Activated T-helper 2 cell treated with anti-CD3 and anti-CD28 coated beads, Interferon-gamma antibody, Interleukin-2, Interleukin-4, amounts not matched to agents 10 μg/mL and 5 μg/mL and 100 μg/mL, durations not matched to agents 14 hours and 24 hours and 36 hours (primary cell): ENCODE measurements at regions not wholly inside any gene's neighbourhood (a gene's known extent, or its start where the extent isn't known, plus 50 kb on each side); places are given as distances from the start of the nearest gene placed in this dataset.

Experiments used
- DNase-seq: peaks from one replicate; pipeline ENCODE4 v3.0.0; 2021; ENCODE audit warnings: low spot score
- H3K27ac Mint-ChIP-seq: one replicate; pipeline ENCODE4 v1.8.0; 2021; ENCODE audit warnings: mixed read lengths
- H3K27me3 Mint-ChIP-seq: one replicate; pipeline ENCODE4 v1.8.0; 2021; ENCODE audit warnings: low read depth, mixed read lengths
- H3K36me3 Mint-ChIP-seq: one replicate; pipeline ENCODE4 v1.8.0; 2021; ENCODE audit warnings: low read depth, mixed read lengths
- H3K4me1 Mint-ChIP-seq: one replicate; pipeline ENCODE4 v1.8.0; 2021; ENCODE audit warnings: low read depth, mixed read lengths
- H3K4me3 Mint-ChIP-seq: one replicate; pipeline ENCODE4 v1.8.0; 2021; ENCODE audit warnings: low read depth, mild to moderate bottlenecking, moderate library complexity, mixed read lengths
- H3K9me3 Mint-ChIP-seq: one replicate; pipeline ENCODE4 v1.8.0; 2021; ENCODE audit warnings: mixed read lengths
- intact Hi-C: fragments of 100-400 bp; cut with micrococcal nuclease; formaldehyde crosslinking; loops from one replicate; pipeline ENCODE4 v1.15.1; 2023

DNA sequence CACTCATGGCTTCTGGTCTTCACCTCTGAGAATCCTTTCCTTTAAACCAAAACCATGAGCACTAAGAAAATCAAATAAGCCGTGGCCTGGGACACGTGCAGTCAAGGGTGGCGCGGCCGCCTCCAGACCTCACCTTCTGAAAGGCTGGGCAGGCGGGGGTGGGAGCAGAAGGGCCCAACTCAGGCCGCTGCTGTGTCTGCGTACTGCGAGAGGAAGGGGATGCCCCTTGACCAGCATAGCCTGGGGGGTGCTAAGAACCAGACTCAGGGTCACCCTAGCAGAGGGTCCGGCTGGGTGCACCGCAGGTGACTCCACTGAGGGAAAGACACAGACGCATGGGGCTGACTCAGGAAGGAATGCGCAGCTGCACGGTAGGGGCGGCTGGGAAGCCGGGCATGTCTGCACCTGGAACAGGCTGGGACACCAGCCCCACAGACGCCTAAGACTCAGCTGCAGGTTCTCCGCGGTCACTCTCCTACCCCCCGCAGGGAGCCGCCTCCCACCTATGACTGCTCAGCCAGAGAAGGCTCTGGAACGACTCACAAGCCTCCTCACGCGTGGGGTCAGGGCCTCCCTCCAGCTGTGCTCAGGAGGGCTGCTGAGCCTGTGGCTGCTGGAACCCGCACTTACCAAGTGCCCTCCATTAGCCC, 432.4 kb upstream of the MYT1L start:
- intact Hi-C loops: no loop called here
- H3K27me3 Mint-ChIP-seq: no peaks in the 10 kb centered on the region
- no peak overlapping the region for H3K27ac Mint-ChIP-seq
- no peak for DNase-seq
- no peaks in the 10 kb centered on the region for H3K4me1 Mint-ChIP-seq
- no peaks in the 10 kb centered on the region for H3K36me3 Mint-ChIP-seq
- H3K4me3 Mint-ChIP-seq: no peak overlapping the region
- no peaks in the 10 kb centered on the region for H3K9me3 Mint-ChIP-seq

DNA sequence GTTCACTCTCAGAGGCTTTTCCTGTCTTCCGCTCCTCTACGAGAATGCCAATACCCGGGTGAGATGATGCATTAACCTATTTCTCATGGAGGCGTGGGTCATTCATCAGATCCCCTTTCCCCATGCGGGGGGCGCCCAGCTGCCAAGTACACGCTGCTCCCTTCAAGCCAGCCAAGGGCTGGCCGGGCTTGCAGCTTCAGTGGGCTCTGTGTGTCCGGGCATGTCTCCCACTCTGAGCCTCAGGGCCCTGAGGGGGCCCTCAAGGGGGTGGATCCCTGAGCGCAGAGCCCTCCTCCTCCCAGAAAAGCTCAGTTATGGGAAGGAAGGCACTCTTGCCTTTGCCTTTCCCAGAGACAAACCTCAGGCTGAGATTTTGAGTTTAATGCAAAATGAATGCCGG, 431.8 kb upstream of the MYT1L start:
- no peak for DNase-seq
- H3K4me1 Mint-ChIP-seq: no peaks in the 10 kb centered on the region
- no peak overlapping the region for H3K4me3 Mint-ChIP-seq
- no peaks in the 10 kb centered on the region for H3K9me3 Mint-ChIP-seq
- intact Hi-C loops: no loop called here
- H3K27me3 Mint-ChIP-seq: no peaks in the 10 kb centered on the region
- H3K27ac Mint-ChIP-seq: no peak overlapping the region
- no peaks in the 10 kb centered on the region for H3K36me3 Mint-ChIP-seq

DNA sequence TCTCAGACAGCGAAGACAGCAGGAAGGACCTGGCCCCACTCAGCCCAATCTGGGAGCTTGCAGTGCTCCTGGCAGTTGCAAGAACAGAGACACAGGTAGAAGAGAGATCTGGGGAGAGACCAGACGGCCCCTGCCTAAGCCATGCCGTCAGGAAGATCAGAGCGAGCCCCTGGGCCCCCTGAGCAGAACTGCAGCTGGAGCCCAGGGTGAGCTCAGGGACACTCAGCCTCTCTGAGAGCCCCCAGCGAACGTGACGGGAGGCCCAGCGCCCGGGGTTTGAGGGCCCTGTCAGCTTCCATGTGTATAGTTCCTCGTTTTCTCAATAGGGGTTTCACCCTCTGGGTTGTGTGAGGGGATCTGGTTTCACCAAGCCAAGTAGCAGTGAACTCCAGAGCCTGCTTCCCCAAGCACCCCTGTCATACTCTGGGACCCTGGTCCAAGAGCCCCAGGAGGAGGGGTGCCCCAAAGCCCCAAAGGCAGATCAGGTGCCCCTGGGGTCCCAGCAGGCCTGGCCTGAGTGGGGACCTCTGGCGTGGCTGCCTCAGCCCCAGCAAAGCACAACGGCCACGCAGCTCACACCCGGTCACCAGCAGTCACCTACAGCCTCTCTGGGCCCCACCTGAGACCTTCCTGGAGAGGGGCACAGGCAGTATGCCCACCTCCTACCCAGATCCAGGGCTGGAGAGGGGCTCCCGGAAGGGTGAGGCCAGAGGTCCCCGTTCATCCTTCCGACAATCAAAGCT, 431.3 kb upstream of the MYT1L start:
- intact Hi-C loops: no loop called here
- H3K27ac Mint-ChIP-seq: no peak overlapping the region
- no peak overlapping the region for H3K4me3 Mint-ChIP-seq
- no peaks in the 10 kb centered on the region for H3K36me3 Mint-ChIP-seq
- no peak for DNase-seq
- H3K4me1 Mint-ChIP-seq: no peaks in the 10 kb centered on the region
- H3K9me3 Mint-ChIP-seq: no peaks in the 10 kb centered on the region
- no peaks in the 10 kb centered on the region for H3K27me3 Mint-ChIP-seq

DNA sequence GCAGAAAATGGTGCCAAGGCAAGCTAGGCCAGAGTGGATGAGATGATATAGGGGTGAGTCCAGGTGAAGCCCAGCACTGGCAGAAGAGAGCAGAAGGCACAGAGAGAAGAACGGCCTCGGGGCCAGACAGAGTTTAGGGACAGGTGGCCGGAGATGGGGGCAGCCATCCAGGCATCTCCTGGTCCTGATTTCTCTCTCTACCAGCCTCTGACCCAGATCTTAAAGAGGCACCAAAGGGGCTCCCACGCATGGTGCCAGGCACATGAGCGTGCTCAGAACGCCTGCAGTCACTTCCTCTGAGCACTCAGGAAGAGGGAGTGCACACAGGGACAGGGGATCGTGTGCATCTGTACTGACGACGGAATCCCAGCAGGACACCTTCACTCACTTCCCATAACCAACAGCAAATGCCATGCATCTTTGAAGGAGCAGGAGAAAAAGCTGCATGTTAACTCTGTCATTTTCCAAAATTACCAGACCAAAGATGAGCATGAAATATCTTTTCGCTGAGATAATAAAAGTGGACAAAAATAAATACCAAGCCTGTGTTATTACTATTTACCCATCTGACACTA, 427.8 kb upstream of the MYT1L start:
- Mint-ChIP-seq H3K36me3 (no peaks in the 10 kb centered on the region), H3K27ac (no peak overlapping the region), H3K4me1 (no peaks in the 10 kb centered on the region), H3K27me3 (no peaks in the 10 kb centered on the region), H3K9me3 (peaks cover 4% of the 10 kb centered on the region), H3K4me3 (no peak overlapping the region)
- no peak for DNase-seq
- intact Hi-C loops: no loop called here

DNA sequence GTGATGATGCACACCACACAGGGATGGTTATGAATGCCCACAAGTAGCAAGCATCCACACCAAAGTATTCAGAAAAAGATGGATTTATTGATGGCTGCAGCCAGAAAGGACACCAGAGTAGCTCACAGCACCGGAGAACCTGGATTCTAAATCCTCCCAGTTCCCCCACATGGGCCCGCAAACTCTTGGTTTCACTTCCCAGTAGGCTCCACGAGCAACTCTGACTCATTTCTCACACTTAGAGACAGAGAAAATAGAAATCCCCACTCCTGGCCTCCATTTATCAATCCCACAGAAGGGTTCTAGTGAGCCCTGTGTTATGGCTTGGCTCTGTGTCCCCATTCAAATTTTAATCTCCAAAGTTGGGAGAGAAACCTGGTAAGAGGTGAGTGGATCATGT, 426.7 kb upstream of the MYT1L start:
- Mint-ChIP-seq H3K27ac (no peak overlapping the region), H3K36me3 (no peaks in the 10 kb centered on the region)
- intact Hi-C loops: no loop called here

DNA sequence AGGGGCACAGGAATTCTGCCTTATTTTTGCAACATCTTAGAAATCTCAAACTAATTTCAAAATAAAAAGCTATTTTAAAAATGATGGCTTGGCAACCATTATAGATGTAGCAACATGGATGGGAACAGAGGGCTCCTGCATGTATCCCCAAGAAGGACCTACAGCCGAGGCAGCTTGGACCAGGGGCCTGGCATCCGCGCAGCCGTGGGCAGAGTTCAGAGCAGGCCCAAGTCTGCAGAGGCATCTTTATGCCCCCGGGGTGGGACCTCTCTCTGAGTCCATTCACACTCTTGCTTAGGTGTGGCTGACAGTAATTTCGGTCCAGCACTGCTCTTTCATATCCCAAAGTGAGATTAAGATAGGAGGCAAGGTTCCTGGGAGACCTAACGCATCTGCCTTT, 425.8 kb upstream of the MYT1L start:
- no peaks in the 10 kb centered on the region for H3K4me1 Mint-ChIP-seq
- no peaks in the 10 kb centered on the region for H3K36me3 Mint-ChIP-seq
- intact Hi-C loops: no loop called here
- no peaks in the 10 kb centered on the region for H3K27me3 Mint-ChIP-seq
- no peak for DNase-seq
- no peak overlapping the region for H3K27ac Mint-ChIP-seq
- peaks cover 16% of the 10 kb centered on the region for H3K9me3 Mint-ChIP-seq
- no peak overlapping the region for H3K4me3 Mint-ChIP-seq

More for the DNA sequence above, 426.7 kb upstream of the MYT1L start:
- Mint-ChIP-seq H3K4me3 (no peak overlapping the region), H3K9me3 (peaks cover 15% of the 10 kb centered on the region), H3K27me3 (no peaks in the 10 kb centered on the region), H3K4me1 (no peaks in the 10 kb centered on the region)
- DNase-seq: no peak

DNA sequence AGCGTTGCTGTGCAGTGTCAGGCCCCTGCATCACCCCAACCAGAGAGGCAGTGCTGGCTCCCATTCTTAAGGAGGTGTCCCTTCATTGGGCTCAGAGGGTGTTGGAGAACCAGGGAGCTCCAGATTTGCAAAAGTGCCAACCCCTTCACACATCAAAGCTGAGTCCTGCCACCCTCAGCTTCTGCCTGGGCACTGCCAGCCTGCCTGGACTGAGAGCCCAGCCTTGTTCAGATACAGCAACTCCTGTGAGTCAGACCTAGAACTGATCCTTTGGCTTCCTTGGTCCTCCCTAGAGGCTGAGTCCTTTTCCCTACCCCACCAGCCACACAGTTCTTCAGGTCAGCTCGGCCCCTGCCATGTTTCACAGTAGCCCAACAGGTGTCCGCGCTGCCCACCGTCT, 424.9 kb upstream of the MYT1L start:
- Mint-ChIP-seq H3K4me3 (no peak overlapping the region), H3K27ac (no peak overlapping the region), H3K36me3 (no peaks in the 10 kb centered on the region), H3K9me3 (peaks cover 22% of the 10 kb centered on the region), H3K4me1 (no peaks in the 10 kb centered on the region), H3K27me3 (no peaks in the 10 kb centered on the region)
- DNase-seq: no peak
- intact Hi-C loops: no loop called here

DNA sequence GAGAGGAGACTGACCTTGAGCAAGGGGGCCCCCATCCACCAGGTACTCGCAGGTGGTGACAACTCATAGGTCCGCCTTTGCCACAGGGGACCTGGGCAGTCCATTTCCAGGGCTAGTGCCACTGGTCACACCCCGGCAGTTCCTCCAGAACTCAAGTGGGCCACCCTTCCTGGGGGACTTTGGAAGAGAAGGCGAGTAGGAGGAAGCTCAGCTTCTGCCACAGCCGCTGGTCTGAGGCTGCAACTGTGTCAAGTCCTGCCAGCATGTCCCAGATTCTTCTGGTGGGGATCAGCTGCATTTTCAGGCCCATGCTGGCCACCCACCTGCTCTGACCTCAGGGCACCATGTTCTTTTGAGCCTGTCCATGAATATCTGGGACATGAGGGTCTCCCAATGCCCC, 423.9 kb upstream of the MYT1L start:
- Mint-ChIP-seq H3K4me3 (no peak overlapping the region), H3K9me3 (peaks cover 26% of the 10 kb centered on the region), H3K27me3 (no peaks in the 10 kb centered on the region), H3K27ac (no peak overlapping the region), H3K4me1 (no peaks in the 10 kb centered on the region), H3K36me3 (no peaks in the 10 kb centered on the region)
- DNase-seq: no peak
- intact Hi-C loops: no loop called here

DNA sequence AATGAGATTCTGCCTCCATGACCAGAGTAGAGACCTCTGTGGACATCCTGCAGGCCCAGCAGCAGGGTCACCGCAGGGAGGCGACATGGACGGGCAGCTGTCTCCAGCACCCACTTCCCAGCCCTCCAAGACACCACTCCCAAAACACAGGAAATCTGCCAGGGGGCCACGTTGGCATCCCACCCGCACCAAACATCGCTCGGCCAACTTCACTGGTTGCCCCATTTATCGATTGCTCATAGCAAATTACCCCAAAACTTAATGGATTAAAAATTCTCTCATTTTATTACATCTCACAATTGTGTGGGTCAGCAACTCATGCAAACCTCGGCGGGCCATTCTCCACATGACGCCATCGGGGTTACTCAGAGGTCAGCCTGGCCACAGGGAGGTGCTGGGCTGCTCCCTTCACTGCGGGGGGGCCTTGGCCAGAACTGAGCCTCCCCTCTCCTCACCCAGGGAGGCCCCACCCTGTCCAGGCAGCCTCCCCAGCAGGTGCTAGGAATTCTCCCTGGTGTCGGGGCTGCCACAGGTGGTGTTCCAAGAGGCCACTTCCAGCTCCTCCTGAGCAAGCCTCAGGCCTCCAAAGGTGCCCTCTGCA, 420.7 kb upstream of the MYT1L start:
- no peak overlapping the region for H3K27ac Mint-ChIP-seq
- H3K4me1 Mint-ChIP-seq: no peaks in the 10 kb centered on the region
- intact Hi-C loops: no loop called here
- H3K9me3 Mint-ChIP-seq: peaks cover 27% of the 10 kb centered on the region
- no peak overlapping the region for H3K4me3 Mint-ChIP-seq
- DNase-seq: no peak
- H3K27me3 Mint-ChIP-seq: no peaks in the 10 kb centered on the region
- no peaks in the 10 kb centered on the region for H3K36me3 Mint-ChIP-seq

DNA sequence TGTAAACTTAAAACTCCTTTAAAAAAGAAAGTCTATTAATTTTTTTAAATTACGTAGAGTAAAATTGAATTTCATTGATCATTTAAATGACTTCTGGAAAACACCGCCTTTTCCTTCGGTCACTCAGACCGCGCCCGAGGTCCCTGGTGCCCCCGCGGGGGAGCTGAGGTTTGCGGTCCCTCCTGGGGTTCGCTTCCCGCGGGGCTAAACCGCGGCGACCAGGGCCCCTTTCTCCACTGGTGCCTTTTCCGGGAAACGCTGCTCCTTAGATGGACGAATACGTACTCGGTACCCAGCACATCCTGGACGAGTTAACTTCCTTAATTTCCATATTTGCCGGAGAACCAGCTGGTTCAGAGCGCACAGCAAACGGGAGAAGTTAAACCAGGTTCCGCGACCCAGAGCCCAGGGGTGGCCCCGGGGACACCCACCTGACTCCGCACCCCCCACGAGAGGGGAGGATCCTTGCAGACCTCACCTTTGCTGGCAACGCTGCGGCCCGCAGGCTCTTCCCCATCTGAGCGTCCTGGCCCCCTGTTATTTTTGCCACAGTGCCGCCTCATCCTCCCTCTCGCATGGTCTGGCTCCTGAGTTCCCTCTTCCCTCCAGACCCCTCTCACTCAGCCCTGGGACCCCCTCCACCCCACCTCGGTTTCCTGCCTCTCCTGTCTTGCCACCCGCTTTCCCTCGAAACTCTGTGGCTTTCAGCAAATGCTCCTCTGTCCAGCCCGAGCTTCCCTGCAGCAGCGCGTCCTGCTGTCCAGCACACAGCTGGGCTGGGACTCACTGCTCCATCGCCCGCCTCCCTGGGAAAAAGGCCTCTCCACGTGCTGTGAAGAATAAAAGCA, 420.0 kb upstream of the MYT1L start:
- no peak for DNase-seq
- H3K36me3 Mint-ChIP-seq: no peaks in the 10 kb centered on the region
- H3K4me3 Mint-ChIP-seq: no peak overlapping the region
- no peaks in the 10 kb centered on the region for H3K4me1 Mint-ChIP-seq
- intact Hi-C loops: no loop called here
- peaks cover 27% of the 10 kb centered on the region for H3K9me3 Mint-ChIP-seq
- no peaks in the 10 kb centered on the region for H3K27me3 Mint-ChIP-seq
- no peak overlapping the region for H3K27ac Mint-ChIP-seq

DNA sequence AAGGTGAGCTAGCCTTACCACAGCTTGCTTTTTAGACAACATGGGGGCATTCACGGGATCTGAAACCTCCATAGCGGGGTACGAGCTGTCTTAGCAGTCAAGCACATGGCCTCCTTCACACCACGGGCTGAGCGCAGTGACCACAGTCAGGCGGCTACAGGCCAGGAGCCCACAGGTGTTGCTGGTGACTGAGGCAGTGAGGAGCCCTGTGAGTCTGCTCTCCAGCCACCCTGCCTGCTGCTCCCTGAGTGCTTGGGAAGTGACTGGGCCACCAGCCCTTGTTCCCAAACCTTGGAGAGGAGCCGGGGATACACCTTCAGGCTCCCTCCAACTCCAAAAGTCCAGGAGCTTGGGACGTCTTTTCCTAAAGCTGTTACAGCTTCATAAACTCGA, 418.1 kb upstream of the MYT1L start:
- H3K9me3 Mint-ChIP-seq: peaks cover 24% of the 10 kb centered on the region
- no peak overlapping the region for H3K27ac Mint-ChIP-seq
- H3K4me3 Mint-ChIP-seq: no peak overlapping the region
- DNase-seq: no peak
- no peaks in the 10 kb centered on the region for H3K4me1 Mint-ChIP-seq
- intact Hi-C loops: no loop called here
- H3K36me3 Mint-ChIP-seq: no peaks in the 10 kb centered on the region
- H3K27me3 Mint-ChIP-seq: no peaks in the 10 kb centered on the region

DNA sequence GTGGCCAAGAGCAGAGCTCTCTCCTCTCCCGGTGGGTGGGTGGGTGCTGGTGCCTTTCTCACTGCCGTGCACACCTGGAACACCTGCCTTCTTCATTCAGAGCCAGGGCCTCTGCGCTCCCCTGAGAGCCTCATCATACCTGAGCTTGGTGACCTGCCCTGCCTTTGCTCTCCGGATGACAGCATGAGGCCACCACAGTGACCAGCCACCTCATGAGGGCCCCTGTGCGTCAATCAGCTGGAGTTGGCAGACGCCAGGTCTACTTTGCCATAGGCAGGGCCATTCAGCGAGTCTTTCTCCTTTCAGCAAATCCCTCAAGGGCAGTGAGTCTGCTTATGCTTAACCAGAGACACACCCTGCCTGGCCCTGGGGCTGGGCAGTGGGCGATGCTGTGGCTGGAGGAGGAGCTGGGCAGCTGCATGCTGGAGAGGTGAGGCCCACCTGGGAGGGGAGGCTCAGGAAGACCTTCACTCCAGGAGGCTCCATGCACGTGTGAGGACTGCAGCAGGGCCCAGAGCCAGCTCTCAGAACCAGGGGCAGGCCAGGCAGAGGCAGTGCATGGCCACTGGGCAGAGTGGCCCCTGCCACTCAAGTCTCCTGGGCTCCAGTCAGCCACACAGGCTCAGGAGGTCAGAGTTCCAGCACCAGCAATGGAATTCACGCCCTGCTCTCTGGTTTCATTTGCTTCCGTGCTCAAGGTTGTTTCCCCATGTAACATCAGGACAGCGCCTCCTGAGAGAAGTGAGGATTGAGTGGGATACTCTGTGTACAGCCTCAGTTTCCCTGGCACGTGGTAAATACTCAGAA, 417.5 kb upstream of the MYT1L start:
- H3K4me1 Mint-ChIP-seq: no peaks in the 10 kb centered on the region
- no peaks in the 10 kb centered on the region for H3K27me3 Mint-ChIP-seq
- peaks cover 21% of the 10 kb centered on the region for H3K9me3 Mint-ChIP-seq
- intact Hi-C loops: no loop called here
- no peak overlapping the region for H3K4me3 Mint-ChIP-seq
- no peak for DNase-seq
- H3K27ac Mint-ChIP-seq: no peak overlapping the region
- no peaks in the 10 kb centered on the region for H3K36me3 Mint-ChIP-seq
